GM12864 (cell line): ENCODE measurements at regions not wholly inside any gene's neighbourhood (a gene's known extent, or its start where the extent isn't known, plus 50 kb on each side); places are given as distances from the start of the nearest gene placed in this dataset.
A peak's percentile ranks its signal among the peaks of the same experiment; 100 is the strongest.

Experiments used
- DNase-seq: peaks from one replicate; pipeline ENCODE4 v3.0.0-alpha.2; 2011; ENCODE audit warnings: low read depth
- H3K4me3 ChIP-seq: 2 replicates; pipeline ENCODE4 v1.5.1; 2011; ENCODE audit warnings: mild to moderate bottlenecking, low read depth, low read length, control low read depth
- TF ChIP-seq, protein P1 (sequence below): IDR thresholded peaks from 2 replicates; pipeline ENCODE4 v1.5.1; 2011; ENCODE audit warnings: low read depth, mild to moderate bottlenecking, moderate library complexity, low read length, control low read depth, inconsistent platforms; ENCODE audit errors: missing control alignments

DNA sequence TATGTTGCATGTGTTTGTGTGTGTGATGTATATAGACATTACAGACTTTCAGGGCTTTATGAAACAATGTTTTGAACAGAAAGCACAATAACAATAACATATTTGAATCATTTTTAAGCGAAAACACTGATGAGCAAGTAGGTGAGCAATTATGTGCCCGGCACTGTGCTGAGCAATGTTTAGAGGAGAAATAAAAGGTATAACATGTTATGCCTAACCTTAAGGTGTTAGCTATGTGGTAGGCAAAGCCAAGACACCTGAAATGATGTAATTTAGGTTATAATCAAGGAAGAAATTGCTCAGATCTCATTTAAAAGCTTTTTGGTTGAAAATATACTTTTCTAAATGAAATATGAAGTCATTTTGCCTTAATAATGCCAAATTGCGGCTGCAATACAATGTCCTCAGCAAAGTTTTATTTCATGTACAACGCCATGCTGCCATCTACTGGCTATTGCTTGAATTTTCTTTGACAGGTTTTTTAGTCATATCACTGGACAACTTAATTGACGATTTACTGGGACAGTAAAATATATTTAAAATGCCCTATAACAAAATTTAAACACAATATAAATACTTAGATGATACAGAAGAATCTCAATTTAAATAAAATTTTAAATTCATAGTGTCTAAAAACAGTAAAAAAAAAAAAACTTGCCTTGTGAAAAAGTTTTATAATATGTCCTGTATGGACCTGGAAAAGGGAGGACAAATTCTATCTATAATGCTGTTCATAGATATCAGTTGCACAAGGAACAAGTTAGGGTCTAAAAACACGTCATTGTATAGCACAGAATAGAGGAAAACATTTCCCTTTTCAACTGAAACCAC lies 131.1 kb upstream of the CDK1 start:
- H3K4me3 ChIP-seq, result no peak overlapping the region
- TF ChIP-seq, protein P1, sequence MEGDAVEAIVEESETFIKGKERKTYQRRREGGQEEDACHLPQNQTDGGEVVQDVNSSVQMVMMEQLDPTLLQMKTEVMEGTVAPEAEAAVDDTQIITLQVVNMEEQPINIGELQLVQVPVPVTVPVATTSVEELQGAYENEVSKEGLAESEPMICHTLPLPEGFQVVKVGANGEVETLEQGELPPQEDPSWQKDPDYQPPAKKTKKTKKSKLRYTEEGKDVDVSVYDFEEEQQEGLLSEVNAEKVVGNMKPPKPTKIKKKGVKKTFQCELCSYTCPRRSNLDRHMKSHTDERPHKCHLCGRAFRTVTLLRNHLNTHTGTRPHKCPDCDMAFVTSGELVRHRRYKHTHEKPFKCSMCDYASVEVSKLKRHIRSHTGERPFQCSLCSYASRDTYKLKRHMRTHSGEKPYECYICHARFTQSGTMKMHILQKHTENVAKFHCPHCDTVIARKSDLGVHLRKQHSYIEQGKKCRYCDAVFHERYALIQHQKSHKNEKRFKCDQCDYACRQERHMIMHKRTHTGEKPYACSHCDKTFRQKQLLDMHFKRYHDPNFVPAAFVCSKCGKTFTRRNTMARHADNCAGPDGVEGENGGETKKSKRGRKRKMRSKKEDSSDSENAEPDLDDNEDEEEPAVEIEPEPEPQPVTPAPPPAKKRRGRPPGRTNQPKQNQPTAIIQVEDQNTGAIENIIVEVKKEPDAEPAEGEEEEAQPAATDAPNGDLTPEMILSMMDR, result peak; percentile 58
- no peak for DNase-seq

DNA sequence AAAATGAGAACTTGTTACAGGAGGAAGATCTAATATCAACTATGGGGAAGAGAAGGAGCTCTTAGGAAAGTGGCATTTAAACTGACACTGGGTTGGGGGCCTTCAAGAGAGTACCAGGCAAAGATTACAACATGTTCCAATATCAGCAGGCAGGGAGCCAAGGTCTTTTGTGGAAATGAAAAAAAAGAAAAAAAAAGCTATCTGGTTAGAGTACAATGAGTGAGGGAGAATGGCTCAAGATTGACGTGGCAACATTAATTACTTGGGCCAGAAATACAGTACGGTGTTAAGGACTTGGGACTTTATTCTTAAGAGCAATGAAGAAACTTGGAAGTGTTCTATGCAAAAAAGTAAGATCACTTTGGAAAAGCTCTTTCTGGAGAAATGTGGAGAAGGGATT lies 132.3 kb upstream of the CDK1 start:
- TF ChIP-seq, protein P1, result no peak
- no peak overlapping the region for H3K4me3 ChIP-seq
- no peak for DNase-seq

DNA sequence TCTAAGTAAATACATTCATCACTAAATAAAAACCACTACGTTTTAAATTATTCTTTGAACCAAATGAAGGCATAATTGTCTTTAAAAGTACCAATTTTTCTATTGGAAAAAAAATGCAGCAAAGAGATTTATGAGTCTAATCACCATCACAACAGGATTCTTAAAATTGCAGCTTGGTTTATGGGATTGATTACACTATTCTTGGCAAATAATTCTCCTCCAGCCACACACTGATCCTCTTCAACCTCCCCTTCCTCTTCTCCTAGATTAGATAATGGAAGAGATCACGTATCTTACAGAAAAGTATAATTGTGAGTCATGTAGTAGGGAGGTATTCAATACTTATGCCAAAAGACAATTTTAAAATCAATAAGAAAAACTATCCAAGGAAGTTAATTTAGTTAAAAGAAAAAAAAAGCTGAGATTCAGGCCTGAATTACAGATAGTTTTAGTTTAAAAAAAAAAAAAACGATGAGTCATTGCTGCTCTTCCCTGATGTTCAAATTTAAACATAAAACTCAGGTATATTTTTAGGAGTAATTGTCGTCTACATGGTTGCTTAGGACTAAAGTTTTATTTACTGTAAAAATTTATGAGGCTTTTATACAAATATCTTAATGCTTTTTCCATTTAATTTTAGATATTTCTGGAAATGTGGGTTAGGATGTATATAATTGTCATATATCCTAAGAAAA lies 133.7 kb upstream of the CDK1 start:
- no peak for DNase-seq
- H3K4me3 ChIP-seq, result no peak overlapping the region
- TF ChIP-seq, protein P1, result no peak

DNA sequence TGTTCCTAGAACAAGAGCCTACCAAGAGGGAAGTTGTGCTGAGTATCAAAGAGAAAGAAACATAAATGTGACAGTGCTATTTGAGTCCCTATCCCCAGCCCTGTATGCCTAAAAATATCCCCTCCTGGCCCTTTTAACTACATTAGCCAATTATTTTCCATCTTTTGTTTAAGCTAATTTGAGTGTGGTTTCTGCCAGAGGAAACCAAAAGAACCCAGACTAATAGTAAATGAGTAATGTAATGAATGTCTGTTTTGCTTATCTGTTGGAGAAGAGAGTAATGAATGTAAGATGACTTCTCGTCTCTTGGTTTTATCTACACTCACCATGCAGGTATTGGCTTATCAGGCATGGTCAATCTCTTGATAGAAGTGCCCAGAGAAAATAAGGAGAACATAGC lies 134.4 kb upstream of the CDK1 start:
- H3K4me3 ChIP-seq, result no peak overlapping the region
- TF ChIP-seq, protein P1, result no peak
- DNase-seq, result no peak

DNA sequence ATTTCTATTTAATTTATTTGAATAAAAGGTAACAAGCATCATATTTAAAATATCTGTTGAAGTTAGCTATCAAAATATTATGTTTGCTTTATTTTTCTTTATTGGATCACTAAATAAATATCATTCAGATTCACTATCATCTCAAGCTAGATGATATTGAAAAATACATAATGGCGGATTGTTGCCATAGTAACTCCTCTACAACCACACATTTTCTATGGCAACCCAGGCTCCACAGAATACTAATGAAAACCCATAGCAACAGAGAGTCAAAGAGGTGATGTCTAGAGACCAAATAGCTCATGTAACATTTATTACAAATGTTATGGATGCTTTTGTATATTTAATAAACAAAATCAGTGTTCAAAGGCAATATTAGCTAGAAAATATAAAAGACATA lies 148.9 kb upstream of the CDK1 start:
- TF ChIP-seq, protein P1, result no peak
- no peak for DNase-seq
- H3K4me3 ChIP-seq, result no peak overlapping the region

DNA sequence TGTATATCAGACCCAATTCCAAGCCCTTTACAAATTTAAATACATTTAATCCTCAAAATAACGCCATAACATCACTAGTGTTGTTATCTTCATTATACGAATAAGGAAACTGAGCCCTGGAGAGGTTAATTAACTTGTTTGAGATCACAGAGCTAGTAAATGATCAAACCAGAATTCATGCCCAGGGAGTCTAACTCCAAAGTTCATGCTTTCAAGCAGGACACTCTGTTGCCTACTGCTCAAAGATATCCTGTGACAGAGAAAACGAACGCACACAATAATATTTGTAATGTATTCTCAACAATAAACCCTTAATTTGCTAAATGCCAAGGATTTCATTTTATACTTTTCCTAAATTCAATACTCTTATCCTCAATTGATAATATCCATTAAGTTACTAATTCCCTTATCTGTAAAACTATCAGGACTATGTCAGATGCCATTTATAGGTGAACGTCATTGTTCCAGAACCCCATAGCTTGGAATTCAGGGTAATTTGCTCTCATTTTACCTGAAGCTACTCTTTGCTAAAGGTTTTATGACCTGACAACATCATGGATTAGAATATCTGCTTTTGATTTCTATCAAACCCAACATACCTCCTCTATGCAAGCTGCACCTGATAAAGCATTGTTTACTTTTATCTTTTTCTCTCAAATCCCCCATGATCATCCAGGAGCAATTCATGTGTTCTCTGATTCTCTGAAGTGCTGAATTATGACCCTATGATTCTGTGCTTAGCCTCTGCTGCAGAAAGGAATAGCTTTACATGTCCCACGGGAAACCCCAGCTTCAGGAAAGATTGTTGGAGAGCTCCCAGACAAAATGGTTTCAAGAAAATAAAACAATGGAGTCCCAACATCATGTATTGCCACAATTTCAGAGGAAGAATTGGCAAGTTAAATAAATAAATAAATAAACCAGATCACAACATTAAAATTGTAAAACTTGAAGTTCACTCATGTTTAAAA lies 150.2 kb upstream of the CDK1 start:
- no peak for DNase-seq
- TF ChIP-seq, protein P1, result no peak
- H3K4me3 ChIP-seq, result no peak overlapping the region
